Transverse colon (tissue), 4 donors: ENCODE measurements at regions not wholly inside any gene's neighbourhood (a gene's known extent, or its start where the extent isn't known, plus 50 kb on each side); places are given as distances from the start of the nearest gene placed in this dataset.

Source experiments
- DNase-seq: peaks from one replicate; pipeline ENCODE4 v3.0.0-alpha.2; 2019
- H3K27ac ChIP-seq, 4 donors: fragments of 200-600 bp; sonication (generic); 2 replicates each; pipeline ENCODE4 v1.5.1; 2016 to 2018; ENCODE audit warnings: inconsistent platforms in 4 of 4
- H3K27me3 ChIP-seq: fragments of 200-600 bp; sonication (generic); 2 replicates; pipeline ENCODE4 v1.5.1; 2017; ENCODE audit warnings: inconsistent platforms
- H3K36me3 ChIP-seq, 4 donors: fragments of 200-600 bp; sonication (generic); 2 replicates each; pipeline ENCODE4 v1.5.1; 2017 to 2019; ENCODE audit warnings: inconsistent platforms in 4 of 4
- H3K4me1 ChIP-seq, 4 donors: fragments of 200-600 bp; sonication (generic); 2 replicates each; pipeline ENCODE4 v1.5.1; 2017 to 2020; ENCODE audit warnings: inconsistent platforms in 4 of 4
- H3K4me3 ChIP-seq, 4 donors: fragments of 200-600 bp; sonication (generic); 1 replicate in 1 of 4; 2 replicates in 3 of 4; pipeline versions ENCODE4 v1.5.1 to v1.6.1; 2017 to 2019; ENCODE audit warnings: inconsistent platforms in 4 of 4
- H3K9me3 ChIP-seq, 2 donors: fragments of 200-600 bp; sonication (generic); 2 replicates each; pipeline ENCODE4 v1.5.1; 2017 to 2019; ENCODE audit warnings: inconsistent platforms in 2 of 2
- EP300 ChIP-seq: sonication (generic); formaldehyde crosslinking; IDR thresholded peaks from one replicate; pipeline ENCODE4 v1.6.1; 2017; ENCODE audit warnings: antibody characterized with exemption, low read depth
- POLR2A ChIP-seq: fragments of 450-650 bp; IDR thresholded peaks from one replicate; pipeline ENCODE4 v1.6.1; 2016; ENCODE audit warnings: antibody characterized with exemption, mild to moderate bottlenecking, moderate library complexity
- POLR2AphosphoS5 ChIP-seq, 3 donors: sonication (generic); formaldehyde crosslinking; IDR thresholded peaks; one replicate each; pipeline ENCODE4 v1.6.1; 2016; ENCODE audit warnings: antibody characterized with exemption in 3 of 3
- whole genome bisulfite sequencing, 2 donors: methylation state at CpG; one replicate each; pipeline ENCODE4 v1.1.5; 2018; ENCODE audit warnings: low coverage in 1 of 2; 5-methylcytosine and 5-hydroxymethylcytosine counted together
- in situ Hi-C, 4 donors: fragments of 200-750 bp; cut with MboI; loops; one replicate each; pipeline versions ENCODE4 v1.15.0 to v1.15.1; 2017; ENCODE audit warnings: low sequenced_read_pairs in 3 of 4, low pct_ligation_motif_present in 1 of 4, low pct_unique_long_range_greater_than_20kb in 1 of 4
- intact Hi-C: fragments of 100-400 bp; cut with DNase I; formaldehyde crosslinking; loops from one replicate; pipeline ENCODE4 v1.15.1; 2023; ENCODE audit warnings: low total_unique reads
- TF ChIP-seq, protein P1 (sequence below), 5 experiments: fragments of 200-600 bp in 3 of 5; fragments of 450-650 bp in 2 of 5; sonication (generic) in 3 of 5; IDR thresholded peaks; 1 replicate in 2 of 5; 2 replicates in 3 of 5; pipeline ENCODE4 v1.5.1; 2016 to 2017; ENCODE audit warnings: antibody characterized with exemption in 5 of 5, inconsistent platforms in 3 of 5, mild to moderate bottlenecking in 2 of 5, moderate library complexity in 1 of 5

DNA sequence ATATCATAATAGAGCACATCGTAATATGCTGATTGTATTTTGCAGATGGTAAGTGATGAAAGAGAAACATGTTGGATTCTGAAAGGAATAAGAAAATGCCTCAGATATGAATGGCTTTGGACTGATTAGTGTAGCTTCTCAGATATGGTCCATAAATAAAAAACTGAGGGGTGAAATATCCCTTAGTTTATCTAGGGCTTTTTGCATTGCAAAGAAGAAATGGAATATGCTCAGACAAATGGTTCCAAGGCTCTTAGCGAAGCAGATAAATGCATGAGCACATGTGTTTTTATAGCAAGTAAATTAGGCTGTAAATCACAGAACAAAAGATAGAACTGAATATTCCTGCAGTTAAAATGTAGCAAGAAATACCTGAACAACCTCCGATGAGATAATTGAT, 820.9 kb upstream of the GRM7 start:
- Histone ChIP-seq H3K27me3 (no peaks in the 10 kb centered on the region), H3K36me3 (no peaks in the 10 kb centered on the region), H3K27ac (no peak overlapping the region), H3K4me1 (no peaks in the 10 kb centered on the region), H3K4me3 (no peak overlapping the region), H3K9me3 (no peaks in the 10 kb centered on the region)
- intact Hi-C loops (no loop called here), in situ Hi-C loops (no loop called here)
- TF ChIP-seq EP300: no peak
- TF ChIP-seq POLR2AphosphoS5 (IDR thresholded peaks at IDR 0.05): no peak
- TF ChIP-seq, protein P1, sequence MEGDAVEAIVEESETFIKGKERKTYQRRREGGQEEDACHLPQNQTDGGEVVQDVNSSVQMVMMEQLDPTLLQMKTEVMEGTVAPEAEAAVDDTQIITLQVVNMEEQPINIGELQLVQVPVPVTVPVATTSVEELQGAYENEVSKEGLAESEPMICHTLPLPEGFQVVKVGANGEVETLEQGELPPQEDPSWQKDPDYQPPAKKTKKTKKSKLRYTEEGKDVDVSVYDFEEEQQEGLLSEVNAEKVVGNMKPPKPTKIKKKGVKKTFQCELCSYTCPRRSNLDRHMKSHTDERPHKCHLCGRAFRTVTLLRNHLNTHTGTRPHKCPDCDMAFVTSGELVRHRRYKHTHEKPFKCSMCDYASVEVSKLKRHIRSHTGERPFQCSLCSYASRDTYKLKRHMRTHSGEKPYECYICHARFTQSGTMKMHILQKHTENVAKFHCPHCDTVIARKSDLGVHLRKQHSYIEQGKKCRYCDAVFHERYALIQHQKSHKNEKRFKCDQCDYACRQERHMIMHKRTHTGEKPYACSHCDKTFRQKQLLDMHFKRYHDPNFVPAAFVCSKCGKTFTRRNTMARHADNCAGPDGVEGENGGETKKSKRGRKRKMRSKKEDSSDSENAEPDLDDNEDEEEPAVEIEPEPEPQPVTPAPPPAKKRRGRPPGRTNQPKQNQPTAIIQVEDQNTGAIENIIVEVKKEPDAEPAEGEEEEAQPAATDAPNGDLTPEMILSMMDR (IDR thresholded peaks at IDR 0.05): no peak
- TF ChIP-seq POLR2A: no peak
- 81 to 85% methylated on average over 3 of the region's 3 CpGs for WGBS, 2 donors
- DNase-seq: no peak

DNA sequence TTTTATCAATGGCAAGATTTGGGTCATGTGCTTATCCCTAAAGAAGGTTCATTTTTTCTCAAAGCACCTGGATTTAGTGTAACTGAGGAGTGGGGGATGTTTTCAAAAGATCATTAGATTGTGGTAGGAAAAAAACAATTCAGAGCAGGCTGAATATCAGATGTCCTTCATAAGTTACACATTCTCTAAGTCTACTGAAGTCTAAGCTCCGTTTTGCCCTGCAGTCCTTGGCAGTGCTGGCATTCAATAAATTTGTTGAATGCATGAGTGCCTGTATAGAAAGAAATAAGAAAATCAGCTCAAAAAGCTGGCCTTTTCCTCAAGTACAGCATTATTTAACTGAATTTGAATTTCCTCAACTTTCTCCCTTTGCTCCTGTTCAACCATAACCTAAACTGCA, 819.0 kb upstream of the GRM7 start:
- DNase-seq: no peak
- no peaks in the 10 kb centered on the region for H3K4me1 ChIP-seq
- H3K4me3 ChIP-seq: no peak overlapping the region
- TF ChIP-seq POLR2AphosphoS5 (IDR thresholded peaks at IDR 0.05) (no peak), EP300 (no peak), POLR2A (no peak)
- TF ChIP-seq, protein P1 (IDR thresholded peaks at IDR 0.05): no peak
- in situ Hi-C loops (no loop called here), intact Hi-C loops (no loop called here)
- H3K27me3 ChIP-seq: no peaks in the 10 kb centered on the region
- peaks cover 0 to 5% of the 10 kb centered on the region in 2 donors for H3K9me3 ChIP-seq
- 63 to 67% methylated on average over 1 of the region's 1 CpG for WGBS, 2 donors
- no peaks in the 10 kb centered on the region for H3K36me3 ChIP-seq
- no peak overlapping the region for H3K27ac ChIP-seq

DNA sequence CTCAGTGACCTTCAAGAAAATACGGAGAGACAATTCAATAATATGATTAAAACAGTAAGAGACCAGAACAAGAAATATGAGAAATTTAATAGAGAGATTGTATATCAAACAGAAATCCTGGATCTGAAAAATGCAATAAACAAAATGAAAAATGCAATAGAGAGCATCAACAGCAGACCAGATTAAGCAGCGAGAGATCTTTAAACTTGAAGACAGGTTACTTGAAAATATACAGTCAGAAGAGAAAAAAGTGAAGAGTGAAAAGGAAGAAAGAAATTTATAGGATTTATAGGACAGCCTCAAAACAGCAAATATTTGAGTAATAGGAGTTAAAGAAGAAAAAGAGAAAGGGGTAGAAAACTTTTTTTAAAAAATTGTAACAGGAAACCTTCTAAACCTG, 813.9 kb upstream of the GRM7 start:
- no peak for TF ChIP-seq POLR2AphosphoS5 (IDR thresholded peaks at IDR 0.05)
- no peak for TF ChIP-seq EP300
- WGBS, 2 donors: 85 to 90% methylated on average over 2 of the region's 2 CpGs
- Histone ChIP-seq H3K4me3 (no peak overlapping the region), H3K4me1 (no peaks in the 10 kb centered on the region), H3K27ac (no peak overlapping the region), H3K27me3 (no peaks in the 10 kb centered on the region), H3K9me3 (peaks cover 0 to 25% of the 10 kb centered on the region in 2 donors), H3K36me3 (no peaks in the 10 kb centered on the region)
- in situ Hi-C loops: no loop called here
- intact Hi-C loops: no loop called here
- no peak for DNase-seq

DNA sequence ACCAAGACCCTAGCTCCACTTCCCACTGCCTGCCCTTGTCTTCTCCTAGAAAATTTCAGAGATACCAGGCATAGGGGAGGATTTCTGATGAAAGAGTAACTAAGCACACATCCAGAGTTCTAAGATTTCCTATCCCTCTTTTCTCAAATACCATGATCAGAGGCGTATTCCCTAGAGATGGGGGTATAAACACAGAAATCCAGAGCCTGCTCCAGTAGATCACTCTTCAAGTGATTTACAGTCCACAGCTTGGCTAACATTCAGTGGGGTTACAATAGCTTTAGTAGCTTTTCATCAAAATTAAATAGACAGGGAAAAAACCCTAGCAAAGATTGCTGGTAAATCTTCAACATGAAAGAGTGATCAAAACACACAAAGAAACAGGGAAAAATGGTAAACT, 800.7 kb upstream of the GRM7 start:
- Histone ChIP-seq H3K36me3 (no peaks in the 10 kb centered on the region), H3K4me1 (no peaks in the 10 kb centered on the region), H3K4me3 (no peak overlapping the region), H3K27ac (no peak overlapping the region), H3K27me3 (no peaks in the 10 kb centered on the region), H3K9me3 (no peaks in the 10 kb centered on the region)
- no peak for DNase-seq
- TF ChIP-seq EP300 (no peak), POLR2A (no peak), POLR2AphosphoS5 (IDR thresholded peaks at IDR 0.05) (no peak)
- TF ChIP-seq, protein P1 (IDR thresholded peaks at IDR 0.05): no peak
- intact Hi-C loops: no loop called here
- WGBS, 2 donors: 88% methylated on average over 1 of the region's 1 CpG; no CpG with 5 or more reads in 1 of the 2 donors
- in situ Hi-C loops: no loop called here
